H9 (cell line): ENCODE measurements at regions not wholly inside any gene's neighbourhood (a gene's known extent, or its start where the extent isn't known, plus 50 kb on each side); places are given as distances from the start of the nearest gene placed in this dataset.

ENCODE experiments used
- DNase-seq: peaks from one replicate; pipeline ENCODE4 v3.0.0-alpha.2; 2017
- H2AFZ ChIP-seq: one replicate; pipeline ENCODE4 v1.6.1; 2013; ENCODE audit warnings: mild to moderate bottlenecking, low read length, control low read depth, moderate library complexity
- H2AK5ac ChIP-seq: 2 replicates; pipeline ENCODE4 v1.6.1; 2013; ENCODE audit warnings: low read length, control low read depth, mixed read lengths; ENCODE audit not compliant: insufficient read length
- H2BK120ac ChIP-seq: one replicate; pipeline ENCODE4 v1.6.1; 2013; ENCODE audit warnings: low read depth, mild to moderate bottlenecking, low read length, control low read depth, inconsistent platforms; ENCODE audit not compliant: poor library complexity, severe bottlenecking
- H2BK12ac ChIP-seq: 2 replicates; pipeline ENCODE4 v1.6.1; 2013; ENCODE audit warnings: low read length, control low read depth, mixed read lengths, low read depth; ENCODE audit not compliant: insufficient read length
- H2BK15ac ChIP-seq: 2 replicates; pipeline ENCODE4 v1.6.1; 2013; ENCODE audit warnings: low read depth, low read length, control low read depth
- H2BK20ac ChIP-seq: one replicate; pipeline ENCODE4 v1.6.1; 2013; ENCODE audit warnings: low read depth, mild to moderate bottlenecking, low read length, control low read depth, inconsistent platforms; ENCODE audit not compliant: poor library complexity, severe bottlenecking
- H2BK5ac ChIP-seq: 2 replicates; pipeline ENCODE4 v1.6.1; 2013; ENCODE audit warnings: low read length, control low read depth, mixed read lengths; ENCODE audit not compliant: insufficient read length
- H3K14ac ChIP-seq: 2 replicates; pipeline ENCODE4 v1.6.1; 2013; ENCODE audit warnings: low read length, control low read depth; ENCODE audit not compliant: insufficient read depth
- H3K18ac ChIP-seq: 2 replicates; pipeline ENCODE4 v1.6.1; 2013; ENCODE audit warnings: low read depth, mild to moderate bottlenecking, mixed read lengths, low read length, control low read depth; ENCODE audit not compliant: insufficient read length
- H3K23ac ChIP-seq: 2 replicates; pipeline ENCODE4 v1.6.1; 2013; ENCODE audit warnings: low read length, control low read depth, mixed read lengths, low read depth; ENCODE audit not compliant: insufficient read length
- H3K23me2 ChIP-seq: 2 replicates; pipeline ENCODE4 v1.6.1; 2013; ENCODE audit warnings: low read depth, mild to moderate bottlenecking, mixed read lengths, low read length, control low read depth; ENCODE audit not compliant: insufficient read length, poor library complexity, severe bottlenecking
- H3K27ac ChIP-seq: 2 replicates; pipeline ENCODE4 v1.5.1; 2013; ENCODE audit warnings: low read length, control low read depth, mixed read lengths, low read depth; ENCODE audit not compliant: insufficient read length
- H3K27me3 ChIP-seq: 2 replicates; pipeline ENCODE4 v1.6.1; 2013; ENCODE audit warnings: low read length, control low read depth, inconsistent platforms; ENCODE audit not compliant: insufficient read depth
- H3K4ac ChIP-seq: 2 replicates; pipeline ENCODE4 v1.6.1; 2013; ENCODE audit warnings: low read depth, mild to moderate bottlenecking, control low read depth, inconsistent platforms, low read length, moderate library complexity
- H3K4me1 ChIP-seq: 2 replicates; pipeline ENCODE4 v1.6.1; 2013; ENCODE audit warnings: low read length, control low read depth, inconsistent platforms; ENCODE audit not compliant: insufficient read depth
- H3K4me2 ChIP-seq: 2 replicates; pipeline ENCODE4 v1.6.1; 2013; ENCODE audit warnings: low read length, control low read depth, mixed read lengths; ENCODE audit not compliant: insufficient read length, insufficient read depth
- H3K56ac ChIP-seq: 2 replicates; pipeline ENCODE4 v1.6.1; 2013; ENCODE audit warnings: low read depth, mild to moderate bottlenecking, mixed read lengths, low read length, control low read depth; ENCODE audit not compliant: insufficient read length
- H3K79me1 ChIP-seq: 2 replicates; pipeline ENCODE4 v1.6.1; 2013; ENCODE audit warnings: low read depth, mild to moderate bottlenecking, moderate library complexity, low read length, control low read depth, inconsistent platforms; ENCODE audit not compliant: insufficient read depth, poor library complexity, severe bottlenecking
- H3K79me2 ChIP-seq: 2 replicates; pipeline ENCODE4 v1.6.1; 2013; ENCODE audit warnings: low read length, control low read depth, inconsistent platforms; ENCODE audit not compliant: insufficient read depth
- H3K9ac ChIP-seq: 2 replicates; pipeline ENCODE4 v1.6.1; 2013; ENCODE audit warnings: low read length, control low read depth, mixed read lengths; ENCODE audit not compliant: insufficient read length; ENCODE audit errors: extremely low read depth
- H3K9me3 ChIP-seq: one replicate; pipeline ENCODE4 v1.6.1; 2013; ENCODE audit warnings: low read depth, low read length, inconsistent platforms; ENCODE audit not compliant: control insufficient read depth
- H3T11ph ChIP-seq: one replicate; pipeline ENCODE4 v1.6.1; 2013; ENCODE audit warnings: mild to moderate bottlenecking, low read length, control low read depth, inconsistent platforms
- H4K20me1 ChIP-seq: one replicate; pipeline ENCODE4 v1.6.1; 2013; ENCODE audit not compliant: control insufficient read depth, insufficient read length, insufficient read depth
- H4K5ac ChIP-seq: 2 replicates; pipeline ENCODE4 v1.6.1; 2013; ENCODE audit warnings: low read depth, mild to moderate bottlenecking, mixed read lengths, low read length, control low read depth; ENCODE audit not compliant: insufficient read length
- H4K8ac ChIP-seq: replicated peaks from 2 replicates; pipeline ENCODE4 v1.6.1; 2013; ENCODE audit warnings: low read length, control low read depth, mixed read lengths, low read depth; ENCODE audit not compliant: insufficient read length
- H4K91ac ChIP-seq: 2 replicates; pipeline ENCODE4 v1.6.1; 2013; ENCODE audit warnings: low read depth, mild to moderate bottlenecking, moderate library complexity, mixed read lengths, low read length, control low read depth; ENCODE audit not compliant: insufficient read length
- H3K27ac Mint-ChIP-seq, 3 experiments: 2 replicates in 2 of 3; 3 replicates in 1 of 3; pipeline ENCODE4 v1.8.0; 2020 to 2021; ENCODE audit warnings: mixed read lengths in 3 of 3, mild to moderate bottlenecking in 1 of 3, moderate library complexity in 1 of 3
- H3K27me3 Mint-ChIP-seq: 2 replicates; pipeline ENCODE4 v1.8.0; 2021; ENCODE audit warnings: low read depth, mild to moderate bottlenecking, moderate library complexity, mixed read lengths
- H3K36me3 Mint-ChIP-seq, 3 experiments: 2 replicates in 2 of 3; 3 replicates in 1 of 3; pipeline ENCODE4 v1.8.0; 2020 to 2021; ENCODE audit warnings: low read depth in 3 of 3, mixed read lengths in 3 of 3; ENCODE audit not compliant: insufficient read depth in 1 of 3
- H3K4me1 Mint-ChIP-seq, 2 experiments: 2 replicates each; pipeline ENCODE4 v1.8.0; 2020; ENCODE audit warnings: mixed read lengths in 2 of 2
- H3K4me3 Mint-ChIP-seq, 2 experiments: 2 replicates in 1 of 2; 3 replicates in 1 of 2; pipeline ENCODE4 v1.8.0; 2020 to 2021; ENCODE audit warnings: mild to moderate bottlenecking in 2 of 2, mixed read lengths in 2 of 2, moderate library complexity in 1 of 2
- H3K9me3 Mint-ChIP-seq, 2 experiments: 2 replicates in 1 of 2; 3 replicates in 1 of 2; pipeline ENCODE4 v1.8.0; 2020; ENCODE audit warnings: mild to moderate bottlenecking in 2 of 2, mixed read lengths in 2 of 2, moderate library complexity in 1 of 2
- CTCF ChIP-seq: fragments of 200-600 bp; sonication (generic); conservative IDR thresholded peaks from 3 replicates; pipeline ENCODE4 v1.8.0; 2021; ENCODE audit warnings: antibody characterized with exemption, mild to moderate bottlenecking
- WGBS: extraction: QIAGEN DNeasy Blood & Tissue Kit; methylation state at CpG from one replicate; pipeline ENCODE4 v1.1.7; 2013; ENCODE audit warnings: missing lambda C conversion rate, low lambda C conversion rate, mixed read lengths; ENCODE audit not compliant: insufficient read length; ENCODE audit errors: extremely low coverage; 5-methylcytosine and 5-hydroxymethylcytosine counted together

GRCh38 chr10:126787201-126787600 lies 116.7 kb upstream of the C10orf90 start:
- H3K27ac ChIP-seq, result no peak overlapping the region
- H2AK5ac ChIP-seq, result no peak overlapping the region
- no peaks in the 10 kb centered on the region for H3K9me3 ChIP-seq
- no peak overlapping the region for H4K91ac ChIP-seq
- H3K27me3 Mint-ChIP-seq, result no peaks in the 10 kb centered on the region; the same call in 1 of the 2 replicates
- H3K4me1 ChIP-seq, result no peaks in the 10 kb centered on the region; the same call in 1 of the 2 replicates
- no peak overlapping the region for H3K9ac ChIP-seq
- H3K27me3 ChIP-seq, result no peaks in the 10 kb centered on the region
- no peak overlapping the region for H2BK120ac ChIP-seq
- no peak overlapping the region for H2BK12ac ChIP-seq
- TF ChIP-seq CTCF, result no peak
- no peak overlapping the region for H3K23ac ChIP-seq
- peaks cover 0 to 9% (median 0%) of the 10 kb centered on the region in 3 experiments; a peak in 1 of 7 replicates for H3K36me3 Mint-ChIP-seq
- no peak overlapping the region for H3K4ac ChIP-seq
- no peak overlapping the region for H4K8ac ChIP-seq
- H3K4me1 Mint-ChIP-seq, result peaks cover 0 to 9% of the 10 kb centered on the region in 2 experiments; a peak in 2 of 4 replicates
- H3K9me3 Mint-ChIP-seq, result peaks cover 2 to 3% of the 10 kb centered on the region in 2 experiments; a peak in 3 of 5 replicates
- no peaks in the 10 kb centered on the region for H4K20me1 ChIP-seq
- no peak overlapping the region for H2BK20ac ChIP-seq
- no peak overlapping the region for H2BK5ac ChIP-seq
- no peak overlapping the region for H2BK15ac ChIP-seq
- no peak overlapping the region for H3K14ac ChIP-seq
- no CpG with 5 or more reads among the region's 3 CpGs for WGBS
- H3T11ph ChIP-seq, result no peak overlapping the region
- no peak overlapping the region for H3K4me2 ChIP-seq
- H2AFZ ChIP-seq, result no peak overlapping the region
- H3K56ac ChIP-seq, result no peak overlapping the region
- H3K4me3 Mint-ChIP-seq, result no peak overlapping the region
- no peak overlapping the region for H3K27ac Mint-ChIP-seq
- H3K79me1 ChIP-seq, result no peaks in the 10 kb centered on the region
- no peak overlapping the region for H4K5ac ChIP-seq
- H3K23me2 ChIP-seq, result no peaks in the 10 kb centered on the region
- H3K18ac ChIP-seq, result no peak overlapping the region
- no peaks in the 10 kb centered on the region for H3K79me2 ChIP-seq
- DNase-seq, result no peak
